Common myeloid progenitor, CD34-positive (primary cell): ENCODE measurements at regions not wholly inside any gene's neighbourhood (a gene's known extent, or its start where the extent isn't known, plus 50 kb on each side); places are given as distances from the start of the nearest gene placed in this dataset.
A peak's percentile ranks its signal among the peaks of the same experiment; 100 is the strongest.
"Not testable (repeated sequence)": the region's sequence is repeated elsewhere in the genome, so short reads cannot be mapped to it uniquely, and the experiment has no call there.

Experiments
- CTCF ChIA-PET: fragments of 350-600 bp; sonication (Branson Sonifier 250); formaldehyde crosslinking; loops from one replicate; lab custom pipeline; 2021; ENCODE audit warnings: antibody characterized with exemption; lab: Charles Lee
- POLR2A ChIA-PET: fragments of 350-600 bp; sonication (Branson Sonifier 250); formaldehyde crosslinking; loops from one replicate; lab custom pipeline; 2021; ENCODE audit warnings: antibody characterized with exemption; lab: Charles Lee
- DNase-seq, 3 donors: peaks; one replicate each; pipeline versions ENCODE4 v3.0.0 to v3.0.0-alpha.2; 2013
- H3K27ac ChIP-seq, 2 experiments: 1 replicate in 1 of 2; 2 replicates in 1 of 2; pipeline ENCODE4 v1.7.0; 2013; ENCODE audit warnings: inconsistent platforms in 2 of 2, low read length in 2 of 2, mild to moderate bottlenecking in 2 of 2, low read depth in 1 of 2, moderate library complexity in 1 of 2; ENCODE audit not compliant: severe bottlenecking in 2 of 2, insufficient read depth in 1 of 2, poor library complexity in 1 of 2
- H3K27me3 ChIP-seq, 5 experiments: replicated peaks in 2 of 5; 1 replicate in 3 of 5; 2 replicates in 2 of 5; pipeline versions ENCODE4 v1.6.1 to v1.7.0; 2013; ENCODE audit warnings: low read length in 4 of 5, mild to moderate bottlenecking in 2 of 5, moderate library complexity in 2 of 5, inconsistent platforms in 1 of 5; ENCODE audit not compliant: insufficient read depth in 5 of 5, control insufficient read depth in 4 of 5
- H3K36me3 ChIP-seq, 4 experiments: 1 replicate in 2 of 4; 2 replicates in 2 of 4; pipeline versions ENCODE4 v1.6.1 to v1.7.0; 2013; ENCODE audit warnings: low read length in 3 of 4, control low read depth in 1 of 4, mild to moderate bottlenecking in 1 of 4; ENCODE audit not compliant: control insufficient read depth in 4 of 4, insufficient read depth in 4 of 4
- H3K4me1 ChIP-seq, 4 experiments: 1 replicate in 3 of 4; 2 replicates in 1 of 4; pipeline versions ENCODE4 v1.6.1 to v1.7.1; 2013; ENCODE audit warnings: low read length in 3 of 4, mild to moderate bottlenecking in 3 of 4, control low read depth in 1 of 4, inconsistent platforms in 1 of 4, moderate library complexity in 1 of 4; ENCODE audit not compliant: control insufficient read depth in 4 of 4, insufficient read depth in 4 of 4; ENCODE audit errors: control extremely low read depth in 1 of 4
- H3K4me3 ChIP-seq, 7 experiments: 1 replicate in 4 of 7; 2 replicates in 3 of 7; pipeline versions ENCODE4 v1.5.1 to v1.7.0; 2013; ENCODE audit warnings: mild to moderate bottlenecking in 7 of 7, low read length in 6 of 7, moderate library complexity in 6 of 7, inconsistent platforms in 2 of 7, low read depth in 2 of 7, control low read depth in 1 of 7; ENCODE audit not compliant: insufficient read depth in 4 of 7, control insufficient read depth in 1 of 7; ENCODE audit errors: extremely low read depth in 1 of 7
- H3K9me3 ChIP-seq, 5 experiments: 1 replicate in 4 of 5; 2 replicates in 1 of 5; pipeline versions ENCODE4 v1.6.1 to v1.7.1; 2013; ENCODE audit warnings: low read length in 4 of 5, mild to moderate bottlenecking in 2 of 5, inconsistent platforms in 1 of 5, low read depth in 1 of 5, moderate library complexity in 1 of 5; ENCODE audit not compliant: control insufficient read depth in 4 of 5, insufficient read depth in 2 of 5; ENCODE audit errors: control extremely low read depth in 1 of 5
- WGBS: methylation state at CpG from one replicate; pipeline ENCODE4 v1.1.5; 2013; ENCODE audit not compliant: insufficient coverage; 5-methylcytosine and 5-hydroxymethylcytosine counted together

- Histone ChIP-seq H3K4me1 (peaks cover 0 to 9% (median 2%) of the 10 kb centered on the region in 4 experiments), H3K36me3 (no peaks in the 10 kb centered on the region), H3K9me3 (peaks cover 0 to 1% (median 0%) of the 10 kb centered on the region in 5 experiments), H3K27ac (no peak overlapping the region), H3K4me3 (no peak overlapping the region), H3K27me3 (no peaks in the 10 kb centered on the region)
- DNase-seq: no peak
- ChIA-PET CTCF (interaction anchor here (1.5 to 1.9 kb wide), 2 partner anchors 10 to 20 kb away, joined by 5 to 8 read pairs; no protein-coding TSS in a partner anchor), POLR2A (no interaction called here)
- 100% methylated on average over 1 of the region's 3 CpGs for WGBS
Observed at GRCh38 chr20:41735949-41736348, 117.8 kb upstream of the CHD6 start.

GRCh38 chr20:41734506-41734945 lies 116.3 kb upstream of the CHD6 start:
- H3K4me1 ChIP-seq: peaks cover 0 to 9% (median 2%) of the 10 kb centered on the region in 4 experiments
- WGBS: 28% methylated on average over 4 of the region's 5 CpGs
- DNase-seq: peak; percentile 15 to 40 (median 24)
- ChIA-PET POLR2A (no interaction called here), CTCF (interaction anchor here (1.2 to 1.9 kb wide), 3 partner anchors 8 to 19 kb away, joined by 3 to 8 read pairs (median 5); no protein-coding TSS in a partner anchor)
- no peak overlapping the region for H3K27ac ChIP-seq
- peaks cover 0 to 1% (median 0%) of the 10 kb centered on the region in 5 experiments for H3K9me3 ChIP-seq
- H3K36me3 ChIP-seq: no peaks in the 10 kb centered on the region
- no peak overlapping the region for H3K4me3 ChIP-seq
- H3K27me3 ChIP-seq: no peaks in the 10 kb centered on the region

- Histone ChIP-seq H3K4me1 (peaks cover 0 to 9% (median 2%) of the 10 kb centered on the region in 4 experiments), H3K9me3 (peaks cover 0 to 1% (median 0%) of the 10 kb centered on the region in 5 experiments), H3K27me3 (no peaks in the 10 kb centered on the region), H3K4me3 (peak overlapping the region in 1 of 7 experiments; percentile 29), H3K27ac (no peak overlapping the region), H3K36me3 (no peaks in the 10 kb centered on the region)
- ChIA-PET POLR2A (no interaction called here), CTCF (interaction anchor here (1.2 kb wide), 1 partner anchor 14 kb away, joined by 3 read pairs; no protein-coding TSS in a partner anchor)
- WGBS: 20% methylated on average over 3 of the region's 5 CpGs
- DNase-seq: peak; percentile 61 to 82 (median 81)
Observed at GRCh38 chr20:41733151-41733550, 115.0 kb upstream of the CHD6 start.

- H3K4me3 ChIP-seq, H3K4me1 ChIP-seq, H3K27me3 ChIP-seq, H3K9me3 ChIP-seq, POLR2A ChIA-PET, CTCF ChIA-PET, H3K36me3 ChIP-seq, DNase-seq, H3K27ac ChIP-seq: not testable (repeated sequence)
- 86% methylated on average over 1 of the region's 3 CpGs for WGBS
Observed at GRCh38 chr20:41731198-41731597, 113.0 kb upstream of the CHD6 start.

GRCh38 chr20:41727681-41728080 lies 109.5 kb upstream of the CHD6 start:
- H3K36me3 ChIP-seq, H3K9me3 ChIP-seq, H3K27me3 ChIP-seq, POLR2A ChIA-PET, H3K27ac ChIP-seq, H3K4me3 ChIP-seq, H3K4me1 ChIP-seq, DNase-seq: not testable (repeated sequence)
- CTCF ChIA-PET: interaction anchor here (0.6 kb wide), 1 partner anchor 10 kb away, joined by 3 read pairs; no protein-coding TSS in a partner anchor
- 100% methylated on average over 6 of the region's 6 CpGs for WGBS

GRCh38 chr20:41726727-41727126 lies 108.5 kb upstream of the CHD6 start:
- no peaks in the 10 kb centered on the region for H3K36me3 ChIP-seq
- ChIA-PET POLR2A (no interaction called here), CTCF (interaction anchor here (1.3 kb wide), 1 partner anchor 8 kb away, joined by 5 read pairs; no protein-coding TSS in a partner anchor)
- 92% methylated on average over 4 of the region's 4 CpGs for WGBS
- H3K9me3 ChIP-seq: peaks cover 0 to 3% (median 0%) of the 10 kb centered on the region in 5 experiments
- no peaks in the 10 kb centered on the region for H3K4me1 ChIP-seq
- no peaks in the 10 kb centered on the region for H3K27me3 ChIP-seq
- H3K4me3 ChIP-seq: no peak overlapping the region
- H3K27ac ChIP-seq: no peak overlapping the region
- DNase-seq: no peak

GRCh38 chr20:41719151-41719550 lies 101.0 kb upstream of the CHD6 start:
- Histone ChIP-seq H3K4me1 (no peaks in the 10 kb centered on the region), H3K4me3 (no peak overlapping the region), H3K27me3 (peaks cover 0 to 2% (median 0%) of the 10 kb centered on the region in 5 experiments), H3K36me3 (no peaks in the 10 kb centered on the region), H3K27ac (no peak overlapping the region), H3K9me3 (peaks cover 0 to 1% (median 0%) of the 10 kb centered on the region in 5 experiments)
- DNase-seq: no peak
- POLR2A ChIA-PET: no interaction called here
- WGBS: 100% methylated on average over 4 of the region's 4 CpGs
- CTCF ChIA-PET: no interaction called here
